Upper lobe of left lung (tissue), 6 donors: ENCODE measurements at regions not wholly inside any gene's neighbourhood (a gene's known extent, or its start where the extent isn't known, plus 50 kb on each side); places are given as distances from the start of the nearest gene placed in this dataset.

ENCODE experiments used
- ATAC-seq, 2 donors: fragments of 200-7000 bp; cut with Tn5 transposase; one replicate each; pipeline ENCODE4 v1.9.1; 2022; ENCODE audit warnings: mild to moderate bottlenecking in 2 of 2, moderate library complexity in 2 of 2; ENCODE audit not compliant: low FRiP score in 2 of 2
- DNase-seq, 2 donors: peaks; one replicate each; pipeline ENCODE4 v3.0.0-alpha.2; 2019 to 2020
- H3K27ac ChIP-seq, 4 donors: fragments of 200-600 bp; sonication (generic); one replicate each; pipeline ENCODE4 v1.5.1; 2016 to 2019
- H3K27me3 ChIP-seq, 4 donors: fragments of 200-600 bp; sonication (generic); one replicate each; pipeline ENCODE4 v1.5.1; 2017 to 2019
- H3K36me3 ChIP-seq, 4 donors: fragments of 200-600 bp; sonication (generic); one replicate each; pipeline ENCODE4 v1.5.1; 2016 to 2019
- H3K4me1 ChIP-seq, 4 donors: fragments of 200-600 bp; sonication (generic); one replicate each; pipeline ENCODE4 v1.5.1; 2018 to 2019
- H3K4me3 ChIP-seq, 4 donors: fragments of 200-600 bp; sonication (generic); one replicate each; pipeline ENCODE4 v1.5.1; 2017 to 2019; ENCODE audit warnings: mild to moderate bottlenecking in 2 of 4, moderate library complexity in 1 of 4
- H3K9me3 ChIP-seq, 4 donors: fragments of 200-600 bp; sonication (generic); one replicate each; pipeline ENCODE4 v1.5.1; 2018 to 2019
- EP300 ChIP-seq, 4 donors: sonication (generic); formaldehyde crosslinking; IDR thresholded peaks; one replicate each; pipeline ENCODE4 v1.5.1; 2017; ENCODE audit warnings: antibody characterized with exemption in 4 of 4, control low read depth in 2 of 4
- POLR2A ChIP-seq, 4 donors: fragments of 450-650 bp; IDR thresholded peaks; one replicate each; pipeline ENCODE4 v1.5.1; 2016 to 2017; ENCODE audit warnings: antibody characterized with exemption in 4 of 4, mild to moderate bottlenecking in 2 of 4
- POLR2AphosphoS5 ChIP-seq, 2 donors: sonication (generic); formaldehyde crosslinking; IDR thresholded peaks; one replicate each; pipeline ENCODE4 v1.5.1; 2017; ENCODE audit warnings: antibody characterized with exemption in 2 of 2
- WGBS, 2 donors: methylation state at CpG; one replicate each; pipeline ENCODE4 v1.1.5; 2017 to 2018; 5-methylcytosine and 5-hydroxymethylcytosine counted together
- TF ChIP-seq, protein P1 (sequence below), 6 experiments: fragments of 450-650 bp in 4 of 6; fragments of 200-600 bp in 2 of 6; sonication (generic) in 2 of 6; IDR thresholded peaks; one replicate each; pipeline ENCODE4 v1.5.1; 2016 to 2019; ENCODE audit warnings: antibody characterized with exemption in 6 of 6
- donor health status: DM: no; HTN: no; CAD: no; lungs with moderate emphysema.
- donor health status: DM: no; HTN: yes; CAD: no; lungs with severe emphysema.

- DNase-seq, result no peak
- H3K4me3 ChIP-seq, result no peak overlapping the region
- H3K9me3 ChIP-seq, result no peaks in the 10 kb centered on the region
- WGBS, 2 donors, result 58 to 61% methylated on average over 3 to 4 of the region's 4 CpGs
- H3K27me3 ChIP-seq, result no peaks in the 10 kb centered on the region
- H3K4me1 ChIP-seq, result no peaks in the 10 kb centered on the region
- TF ChIP-seq, protein P1, sequence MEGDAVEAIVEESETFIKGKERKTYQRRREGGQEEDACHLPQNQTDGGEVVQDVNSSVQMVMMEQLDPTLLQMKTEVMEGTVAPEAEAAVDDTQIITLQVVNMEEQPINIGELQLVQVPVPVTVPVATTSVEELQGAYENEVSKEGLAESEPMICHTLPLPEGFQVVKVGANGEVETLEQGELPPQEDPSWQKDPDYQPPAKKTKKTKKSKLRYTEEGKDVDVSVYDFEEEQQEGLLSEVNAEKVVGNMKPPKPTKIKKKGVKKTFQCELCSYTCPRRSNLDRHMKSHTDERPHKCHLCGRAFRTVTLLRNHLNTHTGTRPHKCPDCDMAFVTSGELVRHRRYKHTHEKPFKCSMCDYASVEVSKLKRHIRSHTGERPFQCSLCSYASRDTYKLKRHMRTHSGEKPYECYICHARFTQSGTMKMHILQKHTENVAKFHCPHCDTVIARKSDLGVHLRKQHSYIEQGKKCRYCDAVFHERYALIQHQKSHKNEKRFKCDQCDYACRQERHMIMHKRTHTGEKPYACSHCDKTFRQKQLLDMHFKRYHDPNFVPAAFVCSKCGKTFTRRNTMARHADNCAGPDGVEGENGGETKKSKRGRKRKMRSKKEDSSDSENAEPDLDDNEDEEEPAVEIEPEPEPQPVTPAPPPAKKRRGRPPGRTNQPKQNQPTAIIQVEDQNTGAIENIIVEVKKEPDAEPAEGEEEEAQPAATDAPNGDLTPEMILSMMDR (IDR thresholded peaks at IDR 0.05), result no peak
- TF ChIP-seq POLR2A (IDR thresholded peaks at IDR 0.05) (no peak), POLR2AphosphoS5 (IDR thresholded peaks at IDR 0.05) (no peak), EP300 (IDR thresholded peaks at IDR 0.05) (no peak)
- no peaks in the 10 kb centered on the region for H3K36me3 ChIP-seq
- no peak overlapping the region for H3K27ac ChIP-seq
- no peak for ATAC-seq
These were observed 381.3 kb upstream of the ANO5 start for GRCh38 chr11:21811572-21811971.

GRCh38 chr11:21814169-21814568, 378.7 kb upstream of the ANO5 start:
- 70 to 73% methylated on average over 3 of the region's 3 CpGs for WGBS, 2 donors
- TF ChIP-seq POLR2AphosphoS5 (IDR thresholded peaks at IDR 0.05) (no peak), POLR2A (IDR thresholded peaks at IDR 0.05) (no peak), EP300 (IDR thresholded peaks at IDR 0.05) (no peak)
- TF ChIP-seq, protein P1 (IDR thresholded peaks at IDR 0.05), result no peak
- no peak for ATAC-seq
- Histone ChIP-seq H3K4me3 (no peak overlapping the region), H3K27me3 (no peaks in the 10 kb centered on the region), H3K27ac (no peak overlapping the region), H3K9me3 (no peaks in the 10 kb centered on the region), H3K4me1 (no peaks in the 10 kb centered on the region), H3K36me3 (no peaks in the 10 kb centered on the region)
- no peak for DNase-seq

GRCh38 chr11:21817696-21818095, 375.2 kb upstream of the ANO5 start:
- 85 to 90% methylated on average over 3 of the region's 3 CpGs for WGBS, 2 donors
- DNase-seq (no peak), ATAC-seq (no peak)
- Histone ChIP-seq H3K36me3 (no peaks in the 10 kb centered on the region), H3K27me3 (no peaks in the 10 kb centered on the region), H3K9me3 (no peaks in the 10 kb centered on the region), H3K4me1 (no peaks in the 10 kb centered on the region), H3K27ac (no peak overlapping the region), H3K4me3 (no peak overlapping the region)
- TF ChIP-seq POLR2AphosphoS5 (IDR thresholded peaks at IDR 0.05) (no peak), POLR2A (IDR thresholded peaks at IDR 0.05) (no peak), EP300 (IDR thresholded peaks at IDR 0.05) (no peak)
- TF ChIP-seq, protein P1 (IDR thresholded peaks at IDR 0.05), result no peak

DNA sequence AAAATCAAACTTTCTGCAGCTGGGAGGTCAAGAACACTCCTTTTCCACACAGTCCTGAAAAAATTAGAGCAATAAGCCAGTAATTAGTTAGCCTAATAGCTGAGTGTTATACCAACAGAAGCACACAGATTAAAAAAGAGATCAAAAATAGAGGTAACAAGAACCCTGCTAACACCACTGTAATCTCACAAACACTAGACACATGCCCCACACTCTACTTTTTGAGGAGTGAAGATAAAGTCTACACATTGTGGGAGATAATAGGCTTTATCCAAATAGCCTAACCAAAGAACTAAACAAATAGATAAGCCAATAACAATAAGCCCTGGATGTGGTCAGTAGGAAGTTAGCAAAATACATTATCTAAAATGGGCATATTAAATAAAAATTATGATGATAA, 372.7 kb upstream of the ANO5 start:
- no peaks in the 10 kb centered on the region for H3K9me3 ChIP-seq
- H3K27ac ChIP-seq, result no peak overlapping the region
- H3K4me1 ChIP-seq, result no peaks in the 10 kb centered on the region
- TF ChIP-seq POLR2A (IDR thresholded peaks at IDR 0.05) (no peak), POLR2AphosphoS5 (IDR thresholded peaks at IDR 0.05) (no peak), EP300 (IDR thresholded peaks at IDR 0.05) (no peak)
- TF ChIP-seq, protein P1 (IDR thresholded peaks at IDR 0.05), result no peak
- no peak overlapping the region for H3K4me3 ChIP-seq
- H3K27me3 ChIP-seq, result no peaks in the 10 kb centered on the region
- ATAC-seq, result no peak
- H3K36me3 ChIP-seq, result no peaks in the 10 kb centered on the region
- DNase-seq, result no peak

- no peak overlapping the region for H3K4me3 ChIP-seq
- H3K4me1 ChIP-seq, result no peaks in the 10 kb centered on the region
- no peak for TF ChIP-seq POLR2AphosphoS5 (IDR thresholded peaks at IDR 0.05)
- no peak for TF ChIP-seq EP300 (IDR thresholded peaks at IDR 0.05)
- no peaks in the 10 kb centered on the region for H3K36me3 ChIP-seq
- DNase-seq (no peak), ATAC-seq (no peak)
- no peaks in the 10 kb centered on the region for H3K27me3 ChIP-seq
- H3K27ac ChIP-seq, result no peak overlapping the region
- H3K9me3 ChIP-seq, result no peaks in the 10 kb centered on the region
- 82 to 91% methylated on average over 2 of the region's 2 CpGs for WGBS, 2 donors
These were observed 367.8 kb upstream of the ANO5 start for GRCh38 chr11:21825127-21825526.
